ENCODE measurements at regions not wholly inside any gene's neighbourhood (a gene's known extent, or its start where the extent isn't known, plus 50 kb on each side); places are given as distances from the start of the nearest gene placed in this dataset.

DNA sequence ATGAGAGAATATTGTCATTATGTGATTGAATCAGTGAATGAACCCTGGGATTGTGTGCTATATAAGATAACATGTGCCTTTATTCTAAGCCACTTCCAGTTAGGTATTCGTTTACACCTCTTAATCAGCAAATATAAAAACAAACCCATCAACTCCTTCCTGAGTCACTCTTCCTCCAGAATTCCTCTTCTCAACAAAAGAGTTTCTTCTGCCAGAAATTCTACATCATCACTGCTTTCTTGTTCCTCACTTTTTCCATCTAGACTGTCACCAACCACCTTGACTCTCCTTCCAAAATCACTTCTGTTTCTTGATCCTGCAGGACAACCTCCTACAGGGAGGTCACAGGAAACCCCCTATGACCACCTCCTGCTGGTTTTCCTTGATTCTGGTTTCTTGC is 261.4 kb downstream of the CYP26B1 start:
- TF ChIP-seq, protein P1, sequence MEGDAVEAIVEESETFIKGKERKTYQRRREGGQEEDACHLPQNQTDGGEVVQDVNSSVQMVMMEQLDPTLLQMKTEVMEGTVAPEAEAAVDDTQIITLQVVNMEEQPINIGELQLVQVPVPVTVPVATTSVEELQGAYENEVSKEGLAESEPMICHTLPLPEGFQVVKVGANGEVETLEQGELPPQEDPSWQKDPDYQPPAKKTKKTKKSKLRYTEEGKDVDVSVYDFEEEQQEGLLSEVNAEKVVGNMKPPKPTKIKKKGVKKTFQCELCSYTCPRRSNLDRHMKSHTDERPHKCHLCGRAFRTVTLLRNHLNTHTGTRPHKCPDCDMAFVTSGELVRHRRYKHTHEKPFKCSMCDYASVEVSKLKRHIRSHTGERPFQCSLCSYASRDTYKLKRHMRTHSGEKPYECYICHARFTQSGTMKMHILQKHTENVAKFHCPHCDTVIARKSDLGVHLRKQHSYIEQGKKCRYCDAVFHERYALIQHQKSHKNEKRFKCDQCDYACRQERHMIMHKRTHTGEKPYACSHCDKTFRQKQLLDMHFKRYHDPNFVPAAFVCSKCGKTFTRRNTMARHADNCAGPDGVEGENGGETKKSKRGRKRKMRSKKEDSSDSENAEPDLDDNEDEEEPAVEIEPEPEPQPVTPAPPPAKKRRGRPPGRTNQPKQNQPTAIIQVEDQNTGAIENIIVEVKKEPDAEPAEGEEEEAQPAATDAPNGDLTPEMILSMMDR (IDR thresholded peaks at IDR 0.05; ENCODE audit: low read length) = no peak
- TF ChIP-seq EZH2 (optimal IDR thresholded peaks at IDR 0.05; ENCODE audit: low read depth, low read length) = no peak

Data from MM.1S (cell line).